Naive thymus-derived CD4-positive, alpha-beta T cell (primary cell): ENCODE measurements at regions not wholly inside any gene's neighbourhood (a gene's known extent, or its start where the extent isn't known, plus 50 kb on each side); places are given as distances from the start of the nearest gene placed in this dataset.

Experiments
- ATAC-seq: fragments of 150-1000 bp; cut with Tn5 transposase; 2 replicates; pipeline ENCODE4 v1.10.0; 2021; ENCODE audit warnings: mild to moderate bottlenecking, moderate library complexity
- CTCF ChIA-PET: fragments of 350-600 bp; sonication (Branson Sonifier 250); formaldehyde crosslinking; loops from one replicate; lab custom pipeline; 2021; ENCODE audit warnings: antibody characterized with exemption; lab: Charles Lee
- POLR2A ChIA-PET: fragments of 350-600 bp; sonication (Branson Sonifier 250); formaldehyde crosslinking; loops from one replicate; lab custom pipeline; 2021; ENCODE audit warnings: antibody characterized with exemption, inconsistent platforms; lab: Charles Lee
- DNase-seq, 9 donors: peaks; one replicate each; pipeline versions ENCODE4 v3.0.0 to v3.0.0-alpha.2; 2020 to 2022; ENCODE audit warnings: mixed read lengths in 1 of 9
- H3K27ac ChIP-seq: one replicate; pipeline ENCODE4 v1.7.0; 2013; ENCODE audit warnings: mild to moderate bottlenecking, low read depth, low read length, moderate library complexity
- H3K27me3 ChIP-seq, 2 donors: one replicate each; pipeline ENCODE4 v1.7.0; 2013; ENCODE audit warnings: low read length in 2 of 2, mild to moderate bottlenecking in 2 of 2, moderate library complexity in 2 of 2; ENCODE audit not compliant: control insufficient read depth in 2 of 2, insufficient read depth in 2 of 2
- H3K36me3 ChIP-seq, 3 experiments: 1 replicate in 2 of 3; 2 replicates in 1 of 3; pipeline ENCODE4 v1.7.0; 2013; ENCODE audit warnings: low read length in 3 of 3, mild to moderate bottlenecking in 3 of 3, moderate library complexity in 1 of 3; ENCODE audit not compliant: insufficient read depth in 3 of 3, control insufficient read depth in 2 of 3
- H3K4me1 ChIP-seq, 2 donors: one replicate each; pipeline ENCODE4 v1.7.0; 2013; ENCODE audit warnings: low read length in 2 of 2, mild to moderate bottlenecking in 2 of 2, moderate library complexity in 1 of 2; ENCODE audit not compliant: control insufficient read depth in 2 of 2, insufficient read depth in 2 of 2
- H3K4me3 ChIP-seq: 2 replicates; pipeline ENCODE4 v1.7.0; 2013; ENCODE audit warnings: mild to moderate bottlenecking, low read length
- H3K9me3 ChIP-seq, 3 experiments: 1 replicate in 2 of 3; 2 replicates in 1 of 3; pipeline ENCODE4 v1.7.0; 2013; ENCODE audit warnings: low read length in 3 of 3; ENCODE audit not compliant: control insufficient read depth in 2 of 3
- H3K27ac Mint-ChIP-seq, 9 donors: one replicate each; pipeline ENCODE4 v1.8.0; 2020 to 2022; ENCODE audit warnings: mixed read lengths in 9 of 9, mild to moderate bottlenecking in 8 of 9, moderate library complexity in 5 of 9, inconsistent platforms in 2 of 9
- H3K27me3 Mint-ChIP-seq, 5 donors: one replicate each; pipeline ENCODE4 v1.8.0; 2021 to 2022; ENCODE audit warnings: mixed read lengths in 5 of 5, mild to moderate bottlenecking in 1 of 5
- H3K36me3 Mint-ChIP-seq, 5 donors: one replicate each; pipeline ENCODE4 v1.8.0; 2020 to 2022; ENCODE audit warnings: mixed read lengths in 5 of 5, mild to moderate bottlenecking in 3 of 5, inconsistent platforms in 1 of 5
- H3K4me1 Mint-ChIP-seq, 7 donors: one replicate each; pipeline ENCODE4 v1.8.0; 2020 to 2022; ENCODE audit warnings: mixed read lengths in 7 of 7, mild to moderate bottlenecking in 3 of 7, inconsistent platforms in 1 of 7
- H3K4me3 Mint-ChIP-seq, 10 donors: one replicate each; pipeline ENCODE4 v1.8.0; 2020 to 2022; ENCODE audit warnings: mild to moderate bottlenecking in 10 of 10, mixed read lengths in 10 of 10, moderate library complexity in 6 of 10, inconsistent platforms in 2 of 10
- H3K9me3 Mint-ChIP-seq, 11 donors: one replicate each; pipeline ENCODE4 v1.8.0; 2020 to 2022; ENCODE audit warnings: mixed read lengths in 11 of 11, mild to moderate bottlenecking in 4 of 11, inconsistent platforms in 1 of 11, moderate library complexity in 1 of 11
- intact Hi-C, 2 donors: fragments of 100-400 bp; cut with micrococcal nuclease; formaldehyde crosslinking; loops; one replicate each; pipeline ENCODE4 v1.15.1; 2023

- Histone ChIP-seq H3K36me3 (no peaks in the 10 kb centered on the region), H3K4me3 (no peak overlapping the region), H3K4me1 (no peaks in the 10 kb centered on the region), H3K9me3 (no peaks in the 10 kb centered on the region), H3K27ac (no peak overlapping the region), H3K27me3 (no peaks in the 10 kb centered on the region)
- Mint-ChIP-seq H3K36me3 (no peaks in the 10 kb centered on the region), H3K4me1 (no peaks in the 10 kb centered on the region), H3K9me3 (peaks cover 0 to 5% (median 0%) of the 10 kb centered on the region in 11 donors), H3K27ac (no peak overlapping the region), H3K27me3 (peaks cover 0 to 8% (median under 1%) of the 10 kb centered on the region in 5 donors), H3K4me3 (no peak overlapping the region)
- intact Hi-C loops = no loop called here
- ChIA-PET CTCF (no interaction called here), POLR2A (interaction anchor here (0.6 kb wide), 1 partner anchor 22 kb away, joined by 3 read pairs; no protein-coding TSS in a partner anchor)
- DNase-seq = no peak
- ATAC-seq = no peak
Measured at GRCh38 chr9:119827126-119827525, 457.9 kb upstream of the BRINP1 start.

DNA sequence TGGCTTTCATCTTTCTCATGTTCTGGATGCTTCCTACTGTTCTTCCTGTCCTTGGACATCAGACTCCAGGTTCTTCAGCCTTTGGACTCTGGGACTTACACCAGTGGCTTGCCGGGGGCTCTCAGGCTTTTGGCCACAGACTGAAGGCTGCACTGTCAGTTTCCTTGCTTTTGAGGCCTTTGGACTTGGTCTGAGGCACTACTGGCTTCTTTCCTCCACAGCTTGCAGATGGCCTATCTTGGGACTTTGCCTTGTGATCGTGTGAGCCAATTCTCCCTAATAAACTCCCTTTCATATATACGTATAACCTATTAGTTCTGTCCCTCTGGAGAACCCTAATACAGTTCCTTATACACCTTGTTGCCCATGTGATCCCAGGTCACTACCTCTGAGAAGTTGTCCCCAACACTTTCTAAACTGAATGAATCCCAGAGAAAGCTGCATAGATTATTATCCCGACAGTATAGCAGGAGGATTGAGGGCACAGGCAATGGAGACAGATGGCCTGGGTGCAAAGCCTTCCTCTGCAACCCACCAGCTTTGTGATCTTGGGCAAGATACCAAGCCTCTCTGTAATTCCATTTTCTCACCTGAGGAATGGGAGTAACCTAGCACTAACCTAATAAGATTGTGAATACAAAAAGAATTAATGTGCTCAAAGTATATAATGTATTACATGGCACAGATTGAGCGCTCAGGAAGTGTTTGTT is 449.6 kb upstream of the BRINP1 start:
- POLR2A ChIA-PET = no interaction called here
- peaks cover 0 to 7% (median 3%) of the 10 kb centered on the region in 5 donors for H3K27me3 Mint-ChIP-seq
- H3K27ac ChIP-seq = no peak overlapping the region
- no peak overlapping the region for H3K4me3 ChIP-seq
- no peaks in the 10 kb centered on the region for H3K4me1 Mint-ChIP-seq
- intact Hi-C loops = no loop called here
- CTCF ChIA-PET = no interaction called here
- no peak for DNase-seq
- H3K36me3 Mint-ChIP-seq = no peaks in the 10 kb centered on the region
- no peaks in the 10 kb centered on the region for H3K27me3 ChIP-seq
- H3K9me3 Mint-ChIP-seq = peaks cover 0 to 4% (median 0%) of the 10 kb centered on the region in 11 donors
- H3K9me3 ChIP-seq = no peaks in the 10 kb centered on the region
- no peak for ATAC-seq
- H3K4me3 Mint-ChIP-seq = no peak overlapping the region
- no peaks in the 10 kb centered on the region for H3K36me3 ChIP-seq
- no peak overlapping the region for H3K27ac Mint-ChIP-seq
- no peaks in the 10 kb centered on the region for H3K4me1 ChIP-seq

GRCh38 chr9:119810645-119811429 is 441.6 kb upstream of the BRINP1 start:
- no peak overlapping the region for H3K27ac ChIP-seq
- H3K4me1 ChIP-seq = no peaks in the 10 kb centered on the region
- CTCF ChIA-PET = no interaction called here
- ATAC-seq (no peak), DNase-seq (no peak)
- no peak overlapping the region for H3K4me3 Mint-ChIP-seq
- H3K36me3 Mint-ChIP-seq = no peaks in the 10 kb centered on the region
- intact Hi-C loops = no loop called here
- H3K36me3 ChIP-seq = no peaks in the 10 kb centered on the region
- H3K4me3 ChIP-seq = no peak overlapping the region
- H3K9me3 Mint-ChIP-seq = peaks cover 0 to 13% (median 4%) of the 10 kb centered on the region in 11 donors
- H3K27me3 ChIP-seq = no peaks in the 10 kb centered on the region
- no peaks in the 10 kb centered on the region for H3K9me3 ChIP-seq
- POLR2A ChIA-PET = no interaction called here
- peaks cover 0 to 5% (median 0%) of the 10 kb centered on the region in 5 donors for H3K27me3 Mint-ChIP-seq
- no peak overlapping the region for H3K27ac Mint-ChIP-seq
- H3K4me1 Mint-ChIP-seq = no peaks in the 10 kb centered on the region

- Histone ChIP-seq H3K4me3 (no peak overlapping the region), H3K4me1 (no peaks in the 10 kb centered on the region), H3K27ac (no peak overlapping the region), H3K27me3 (no peaks in the 10 kb centered on the region), H3K36me3 (no peaks in the 10 kb centered on the region), H3K9me3 (no peaks in the 10 kb centered on the region)
- Mint-ChIP-seq H3K27me3 (peaks cover 0 to 5% (median 0%) of the 10 kb centered on the region in 5 donors), H3K36me3 (no peaks in the 10 kb centered on the region), H3K4me1 (no peaks in the 10 kb centered on the region), H3K27ac (no peak overlapping the region), H3K4me3 (no peak overlapping the region), H3K9me3 (peaks cover 0 to 6% (median 0%) of the 10 kb centered on the region in 11 donors)
- DNase-seq (no peak), ATAC-seq (no peak)
- ChIA-PET POLR2A (no interaction called here), CTCF (no interaction called here)
- intact Hi-C loops = no loop called here
Measured at GRCh38 chr9:119803679-119804078, 434.4 kb upstream of the BRINP1 start.

- no peaks in the 10 kb centered on the region for H3K36me3 Mint-ChIP-seq
- no peaks in the 10 kb centered on the region for H3K36me3 ChIP-seq
- DNase-seq (no peak), ATAC-seq (no peak)
- H3K27me3 Mint-ChIP-seq = peaks cover 0 to 5% (median 0%) of the 10 kb centered on the region in 5 donors
- no peaks in the 10 kb centered on the region for H3K4me1 Mint-ChIP-seq
- intact Hi-C loops = no loop called here
- no peaks in the 10 kb centered on the region for H3K9me3 ChIP-seq
- peaks cover 0 to 6% (median 0%) of the 10 kb centered on the region in 11 donors for H3K9me3 Mint-ChIP-seq
- H3K27me3 ChIP-seq = no peaks in the 10 kb centered on the region
- no peak overlapping the region for H3K4me3 Mint-ChIP-seq
- no peak overlapping the region for H3K27ac Mint-ChIP-seq
- H3K27ac ChIP-seq = no peak overlapping the region
- H3K4me3 ChIP-seq = no peak overlapping the region
- CTCF ChIA-PET = no interaction called here
- H3K4me1 ChIP-seq = no peaks in the 10 kb centered on the region
- POLR2A ChIA-PET = no interaction called here
Measured at GRCh38 chr9:119802621-119803020, 433.4 kb upstream of the BRINP1 start.

GRCh38 chr9:119802133-119802532 is 432.9 kb upstream of the BRINP1 start:
- ChIA-PET POLR2A (no interaction called here), CTCF (no interaction called here)
- H3K36me3 Mint-ChIP-seq = no peaks in the 10 kb centered on the region
- Histone ChIP-seq H3K27me3 (no peaks in the 10 kb centered on the region), H3K27ac (no peak overlapping the region), H3K4me1 (no peaks in the 10 kb centered on the region), H3K9me3 (no peaks in the 10 kb centered on the region), H3K4me3 (no peak overlapping the region), H3K36me3 (no peaks in the 10 kb centered on the region)
- peaks cover 0 to 6% (median 0%) of the 10 kb centered on the region in 11 donors for H3K9me3 Mint-ChIP-seq
- no peaks in the 10 kb centered on the region for H3K4me1 Mint-ChIP-seq
- DNase-seq = no peak
- H3K27me3 Mint-ChIP-seq = peaks cover 0 to 5% (median 0%) of the 10 kb centered on the region in 5 donors
- no peak for ATAC-seq
- intact Hi-C loops = no loop called here
- H3K4me3 Mint-ChIP-seq = no peak overlapping the region
- no peak overlapping the region for H3K27ac Mint-ChIP-seq
